Stimulated activated CD4-positive, alpha-beta T cell treated with anti-CD3 and anti-CD28 coated beads, Interleukin-15, amount 100 ng/mL, for 1 hour (primary cell): ENCODE measurements at regions not wholly inside any gene's neighbourhood (a gene's known extent, or its start where the extent isn't known, plus 50 kb on each side); places are given as distances from the start of the nearest gene placed in this dataset.

ENCODE experiments used
- DNase-seq, 2 donors: peaks; one replicate each; pipeline ENCODE4 v3.0.0-alpha.2; 2020; ENCODE audit warnings: low read depth in 1 of 2, low spot score in 1 of 2

DNA sequence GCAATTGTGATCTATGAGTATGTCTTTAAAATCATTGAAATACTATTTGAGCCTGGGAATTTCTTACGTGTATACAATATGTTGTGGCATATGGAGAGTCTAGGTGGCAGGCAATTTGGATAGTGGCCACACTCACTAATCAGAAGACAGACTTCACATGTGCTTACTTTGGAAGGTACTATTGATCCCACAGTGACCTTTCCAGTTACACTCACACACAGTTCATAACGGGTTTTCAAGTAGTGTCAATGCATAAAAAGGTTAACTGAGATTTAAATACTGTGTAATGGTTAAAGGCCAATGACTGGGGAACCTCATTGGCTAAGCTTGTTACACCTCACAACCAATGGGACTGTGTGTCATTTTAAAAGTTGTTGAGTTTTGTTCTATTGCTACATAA lies 783.2 kb downstream of the RPA4 start:
- no peak for DNase-seq

DNA sequence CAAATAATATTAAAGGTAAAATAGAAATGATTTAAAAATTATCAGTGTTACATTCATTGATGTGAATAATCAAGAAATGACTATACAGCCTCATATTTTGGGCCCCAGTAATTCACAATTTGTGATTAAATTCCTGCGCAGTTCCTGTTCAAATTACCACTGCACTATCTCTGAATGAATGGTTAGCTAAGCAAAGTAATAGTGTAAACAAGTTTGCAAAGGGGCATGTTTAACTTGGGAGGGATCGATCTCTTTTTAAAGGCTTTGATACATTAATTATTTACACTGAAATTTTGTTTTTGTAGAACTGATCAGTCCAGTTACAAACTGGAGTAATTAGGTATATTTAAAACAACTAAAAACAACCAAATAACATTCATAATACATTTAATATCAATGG lies 784.4 kb downstream of the RPA4 start:
- DNase-seq = no peak

DNA sequence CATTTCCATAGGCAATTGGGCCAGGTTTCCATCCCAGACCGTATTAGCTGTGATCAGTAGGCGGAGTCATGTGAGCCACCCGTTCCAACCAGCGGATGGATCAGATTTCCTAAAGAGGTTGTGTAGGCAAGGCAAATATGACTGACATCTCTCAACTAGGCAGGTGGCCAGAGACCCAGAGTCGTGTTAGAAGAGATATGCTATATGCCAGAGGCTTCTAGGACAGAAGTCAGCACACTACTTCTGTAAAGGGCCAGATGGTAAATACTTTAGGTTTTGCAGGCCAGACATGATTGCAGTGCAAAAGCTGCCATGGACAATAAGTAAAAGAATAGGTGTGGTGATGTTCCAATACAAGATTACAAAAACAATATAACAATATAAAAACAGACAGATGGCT lies 788.4 kb downstream of the RPA4 start:
- DNase-seq = no peak

DNA sequence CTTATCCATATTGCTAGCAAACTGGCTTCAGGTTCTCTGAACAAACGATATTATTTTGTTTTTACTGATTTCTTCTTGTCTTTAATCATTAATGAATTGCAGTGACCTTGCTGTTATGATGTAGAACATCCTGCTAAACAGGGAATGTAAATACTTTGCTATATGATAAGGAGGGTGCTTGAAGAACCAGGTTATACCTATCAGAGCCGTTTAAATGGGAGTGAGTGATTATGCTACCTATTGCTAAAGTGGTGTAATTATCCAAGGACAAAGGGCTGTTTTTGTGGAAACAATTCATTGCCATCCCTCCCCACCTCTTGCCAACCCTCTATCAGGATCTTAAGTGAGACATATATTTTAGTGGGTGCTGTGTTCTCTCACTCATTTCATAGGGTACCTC lies 788.9 kb downstream of the RPA4 start:
- no peak for DNase-seq

DNA sequence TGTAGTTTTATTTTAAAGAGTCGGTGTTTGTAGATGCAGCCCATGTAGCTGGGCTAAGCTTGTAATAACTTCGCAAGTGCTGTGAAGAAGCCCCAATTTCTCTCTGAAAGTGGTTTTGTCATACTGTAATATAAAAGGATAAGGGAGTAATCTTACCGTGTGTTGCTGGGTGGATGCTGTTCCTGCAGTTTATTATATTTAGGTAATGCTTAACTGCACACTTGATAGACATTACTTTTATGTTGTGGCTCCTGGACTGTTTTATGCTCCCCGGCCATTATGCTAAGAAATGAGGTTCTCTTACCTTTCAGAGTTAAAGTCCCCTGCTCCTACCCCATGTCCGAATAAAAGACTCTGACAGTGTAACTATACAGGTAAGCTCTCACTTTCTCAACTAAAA lies 789.4 kb downstream of the RPA4 start:
- no peak for DNase-seq

DNA sequence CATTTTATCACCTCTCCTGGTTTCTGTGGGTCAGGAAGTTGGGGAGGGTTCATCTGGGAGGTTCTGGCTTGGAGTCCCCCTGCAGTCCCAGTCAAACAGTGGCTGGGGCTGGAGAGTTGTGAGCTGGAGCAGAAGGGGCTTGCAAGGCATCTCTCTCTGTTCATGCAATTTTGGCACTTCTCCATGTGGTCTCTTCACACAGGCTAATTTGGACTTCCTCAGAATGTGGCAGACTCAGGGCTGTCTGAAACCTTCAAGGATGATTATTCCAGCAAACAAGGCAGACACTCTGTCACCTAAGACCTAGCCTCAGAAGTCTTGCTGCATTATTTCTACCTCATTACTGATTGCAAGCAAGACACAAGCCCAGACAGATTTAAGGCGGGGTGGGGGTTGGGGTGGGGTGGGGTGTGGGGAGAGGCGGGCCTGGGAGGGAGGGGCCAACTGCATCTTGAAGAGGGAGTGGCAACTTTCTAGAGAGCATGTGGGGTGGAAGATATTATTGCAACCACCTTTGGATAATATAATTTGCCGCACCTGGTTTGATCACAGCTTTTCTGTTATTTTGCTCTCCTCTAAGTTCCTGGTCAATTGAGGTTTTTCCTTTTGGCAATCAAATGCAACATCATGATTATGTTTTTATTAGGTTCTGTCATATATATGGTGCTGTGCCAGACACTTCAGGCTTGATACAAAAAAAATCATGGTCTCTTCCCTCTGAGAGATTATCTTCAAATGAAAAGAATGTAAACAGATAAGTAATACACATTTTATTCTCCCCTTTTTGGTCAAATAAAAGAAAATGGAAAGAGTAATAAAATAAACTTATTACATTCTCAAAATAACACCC lies 799.5 kb downstream of the RPA4 start:
- DNase-seq = no peak

DNA sequence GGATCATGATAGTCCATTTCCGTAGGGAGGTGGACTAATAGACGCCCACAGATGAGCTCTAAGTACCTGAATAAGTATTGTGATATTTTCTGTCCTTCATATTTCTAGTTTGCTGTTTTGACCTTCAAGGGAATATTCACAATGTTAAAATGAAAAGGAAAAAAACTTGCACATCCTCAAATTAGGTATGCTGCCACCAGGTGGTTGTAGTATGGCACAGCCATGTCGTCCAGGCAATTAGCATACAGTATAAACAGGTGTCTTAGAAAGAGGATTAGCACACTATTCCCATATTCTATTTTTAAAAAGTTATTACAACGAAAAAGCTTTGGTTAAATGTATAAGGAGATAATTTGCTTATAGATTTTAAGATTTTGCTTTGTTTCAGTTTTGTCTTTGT lies 802.0 kb downstream of the RPA4 start:
- DNase-seq = no peak

DNA sequence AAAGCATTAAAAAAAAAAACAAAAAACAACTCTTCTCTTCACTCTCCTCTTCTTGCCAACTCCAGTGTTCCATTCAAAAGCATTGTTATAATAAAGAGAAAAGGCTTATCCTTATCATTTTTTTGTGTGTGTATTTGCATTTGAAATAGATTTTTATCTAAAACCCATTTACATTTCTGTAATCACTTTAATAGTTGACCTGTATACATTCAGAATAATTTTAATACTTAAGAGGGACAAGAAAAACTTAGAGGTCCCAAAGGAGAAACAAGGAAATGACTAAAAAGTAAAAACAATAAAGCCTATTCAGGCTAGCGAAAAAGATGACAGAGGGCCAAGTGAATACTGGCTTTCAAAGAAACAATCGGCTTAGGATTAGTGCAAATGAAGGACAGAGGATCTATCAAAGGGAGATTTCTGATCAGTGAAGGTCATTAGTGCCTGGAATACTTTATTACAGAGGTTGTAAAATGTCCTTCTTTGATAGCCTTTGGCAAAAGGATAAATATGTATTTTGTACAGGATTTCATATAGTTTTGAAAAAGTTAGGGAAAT lies 808.3 kb downstream of the RPA4 start:
- DNase-seq = no peak

DNA sequence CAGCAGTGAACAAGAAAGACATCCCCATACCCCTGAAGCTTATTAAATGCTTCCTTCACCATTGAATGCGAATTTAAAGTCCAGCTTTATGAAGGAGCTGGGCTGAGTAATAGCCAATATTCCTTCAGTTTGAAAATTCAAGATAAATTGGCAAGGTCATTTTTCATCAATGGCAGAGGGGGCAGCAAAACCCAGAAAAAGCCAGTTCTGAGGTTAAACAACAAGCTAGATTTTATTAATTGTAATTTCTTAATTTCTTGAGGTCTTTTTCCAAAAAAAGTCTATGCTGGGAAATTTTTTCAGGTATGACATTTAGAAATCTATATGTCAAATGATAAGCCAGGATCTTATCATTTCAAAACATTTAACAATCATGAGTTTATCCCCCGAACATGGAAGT lies 808.9 kb downstream of the RPA4 start:
- no peak for DNase-seq

DNA sequence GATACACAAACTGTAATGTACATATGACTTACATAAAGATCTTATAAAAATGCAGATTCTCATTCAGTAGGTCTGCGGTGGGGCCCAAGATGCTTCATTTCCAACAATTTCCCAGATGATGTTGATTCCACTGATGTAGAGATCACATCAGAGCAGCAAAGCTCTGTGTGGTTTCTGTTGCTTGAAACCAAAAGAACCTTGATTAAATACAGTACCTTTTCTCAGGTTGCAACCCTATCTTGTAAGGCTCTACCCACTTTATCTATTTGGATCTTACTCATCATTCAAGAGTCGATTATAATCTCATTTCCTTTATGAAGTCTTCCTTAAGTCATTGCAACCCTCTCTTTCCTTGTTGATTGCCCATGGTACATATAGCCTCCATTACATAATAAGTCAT lies 816.8 kb downstream of the RPA4 start:
- DNase-seq = no peak

DNA sequence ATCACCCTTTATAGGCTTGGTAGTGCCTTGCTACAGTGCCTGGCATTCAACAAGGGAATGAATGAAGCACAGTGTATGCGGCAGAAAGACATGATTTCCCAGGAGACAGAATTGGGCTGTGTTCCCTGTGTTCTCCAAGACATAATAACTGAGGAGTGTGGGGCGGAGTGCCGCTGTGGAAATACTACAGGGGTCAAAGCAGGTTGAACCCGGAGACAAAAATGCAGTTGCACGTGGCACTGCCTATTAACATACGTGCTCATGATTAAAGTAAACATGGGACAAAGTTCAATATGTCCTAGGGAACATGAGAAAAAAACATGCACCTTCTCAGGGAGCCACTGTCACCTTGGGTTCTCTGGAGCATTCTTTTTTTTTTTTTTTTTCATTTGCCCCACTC lies 820.8 kb downstream of the RPA4 start:
- no peak for DNase-seq

DNA sequence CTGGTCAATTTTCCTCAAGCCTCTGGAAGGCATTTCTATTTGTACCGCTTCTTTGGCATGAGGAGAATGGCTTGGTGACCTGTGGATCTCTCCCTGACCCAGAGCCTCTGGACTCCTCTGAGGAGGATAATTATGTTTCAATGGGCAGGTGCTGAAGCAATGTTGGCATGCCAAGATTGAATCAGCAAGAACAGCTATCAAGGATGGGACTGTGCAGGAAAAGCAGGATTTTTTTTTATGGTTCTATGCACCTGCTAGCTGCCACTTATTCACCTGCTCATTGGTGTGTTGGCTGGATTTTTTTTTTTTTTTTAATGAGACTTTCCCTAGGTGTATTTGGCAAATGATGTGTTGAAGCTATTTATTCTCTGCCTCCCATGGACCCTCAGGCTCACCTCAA lies 821.2 kb downstream of the RPA4 start:
- DNase-seq = no peak

DNA sequence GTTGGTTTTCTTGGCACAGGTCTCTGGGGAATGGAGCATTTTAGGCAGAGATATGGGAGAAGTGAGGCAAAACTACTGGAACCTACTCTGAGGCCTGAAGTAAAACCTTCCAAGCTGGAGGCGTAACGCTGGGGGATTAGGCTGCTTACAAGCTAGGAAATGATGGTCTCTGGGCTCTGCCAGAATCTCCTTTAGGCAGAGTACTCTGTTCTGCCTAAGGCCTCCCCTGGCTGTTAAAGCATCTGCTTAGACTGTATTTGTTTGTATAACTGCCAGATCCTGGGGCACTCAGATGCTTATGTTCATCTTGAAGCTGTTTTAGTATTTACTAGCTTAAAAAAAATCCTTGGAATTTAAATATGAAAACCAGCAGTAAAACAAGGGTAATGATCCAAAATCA lies 822.2 kb downstream of the RPA4 start:
- no peak for DNase-seq

DNA sequence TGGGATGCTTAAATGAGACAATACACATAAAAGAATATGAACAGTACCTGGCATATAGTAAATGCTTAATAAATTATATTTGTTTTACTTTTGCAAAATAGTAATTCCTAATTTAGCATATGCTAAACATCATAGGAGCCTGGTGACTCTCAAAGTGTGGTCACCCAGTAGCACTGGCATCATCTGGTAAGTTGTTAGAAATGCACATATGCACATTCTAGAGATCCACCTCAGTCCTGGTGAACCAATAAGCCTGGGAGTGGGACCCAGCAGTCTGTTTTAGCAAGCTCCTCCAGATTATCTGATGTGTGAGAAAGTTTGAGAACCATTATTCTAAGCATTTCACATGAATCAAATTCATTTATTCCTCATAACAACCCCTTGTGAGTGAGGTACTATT lies 830.4 kb downstream of the RPA4 start:
- DNase-seq = no peak

DNA sequence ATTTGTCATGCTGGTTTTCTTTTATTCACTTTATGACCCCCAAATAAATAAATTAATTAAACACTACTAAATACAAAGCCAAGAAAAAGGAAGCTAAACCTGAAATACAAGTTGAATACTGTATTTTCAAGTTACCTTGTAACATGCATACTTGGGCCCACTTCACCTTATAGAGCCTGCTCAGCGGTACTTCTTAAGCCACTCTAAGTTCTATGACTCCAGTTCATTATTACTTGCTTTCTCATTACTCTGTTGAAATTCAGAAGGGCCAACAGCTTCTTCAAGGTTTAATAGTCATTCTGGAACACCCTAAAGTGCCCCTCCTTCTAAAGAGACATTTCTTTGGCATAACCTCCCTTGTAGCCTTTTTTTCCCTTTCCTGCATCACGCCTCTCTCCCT lies 844.5 kb downstream of the RPA4 start:
- no peak for DNase-seq

DNA sequence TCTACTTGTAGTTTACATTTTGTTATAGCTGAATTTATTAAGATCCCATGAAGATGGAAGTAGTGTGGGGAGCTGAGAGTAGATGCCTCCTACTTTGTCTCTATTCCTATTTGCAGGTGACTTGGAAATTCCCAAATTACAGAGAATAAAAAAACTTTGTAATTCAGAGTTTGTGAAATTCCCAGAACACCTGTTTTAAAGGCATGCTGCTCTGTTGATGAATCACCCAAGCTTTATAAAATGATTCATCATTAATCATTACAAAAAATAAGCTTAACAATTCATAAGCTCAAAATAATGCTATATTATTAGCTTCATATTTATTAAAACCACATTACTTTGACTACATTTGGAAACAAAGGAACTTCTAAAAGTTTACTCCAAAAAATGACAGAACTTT lies 856.3 kb downstream of the RPA4 start:
- DNase-seq = no peak

DNA sequence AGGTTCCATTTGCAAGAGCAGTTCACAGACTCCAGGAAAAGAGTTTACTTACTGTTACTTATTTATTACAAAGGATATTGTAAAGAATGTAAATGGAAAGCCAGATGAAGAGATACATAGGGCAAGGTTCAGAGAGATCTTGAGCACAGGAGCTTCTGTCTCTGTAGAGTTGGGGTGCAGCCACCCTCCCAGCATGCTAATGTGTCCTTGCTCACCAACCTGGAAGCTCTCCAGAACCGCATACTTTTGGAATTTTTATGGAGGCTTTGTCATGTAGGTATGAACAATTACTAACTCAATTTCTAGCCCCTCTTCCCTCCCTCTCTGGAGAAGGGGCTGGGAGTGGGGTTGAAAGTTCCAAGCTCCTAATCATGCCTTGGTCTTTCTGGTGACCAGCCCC lies 857.2 kb downstream of the RPA4 start:
- no peak for DNase-seq

DNA sequence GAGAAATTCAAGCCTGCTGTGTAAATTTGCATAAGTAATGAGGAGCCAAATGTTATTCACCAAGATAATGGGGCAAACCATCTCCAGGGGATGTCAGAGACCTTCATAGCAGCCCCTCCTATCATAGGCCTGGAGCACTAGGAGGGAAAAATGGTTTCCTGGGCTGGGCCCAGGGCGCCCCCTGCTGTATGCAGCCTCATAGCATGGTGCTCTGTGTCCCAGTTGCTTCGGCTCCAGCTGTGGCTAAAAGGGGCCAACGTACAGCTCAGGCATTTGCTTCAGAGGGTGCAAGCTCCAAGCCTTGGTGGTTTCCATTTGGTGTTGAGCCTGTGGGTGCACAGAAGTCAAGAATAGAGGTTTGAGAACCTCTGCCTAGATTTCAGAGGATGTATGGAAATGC lies 859.3 kb downstream of the RPA4 start:
- peak in 1 of 2 donors; percentile 0 for DNase-seq

DNA sequence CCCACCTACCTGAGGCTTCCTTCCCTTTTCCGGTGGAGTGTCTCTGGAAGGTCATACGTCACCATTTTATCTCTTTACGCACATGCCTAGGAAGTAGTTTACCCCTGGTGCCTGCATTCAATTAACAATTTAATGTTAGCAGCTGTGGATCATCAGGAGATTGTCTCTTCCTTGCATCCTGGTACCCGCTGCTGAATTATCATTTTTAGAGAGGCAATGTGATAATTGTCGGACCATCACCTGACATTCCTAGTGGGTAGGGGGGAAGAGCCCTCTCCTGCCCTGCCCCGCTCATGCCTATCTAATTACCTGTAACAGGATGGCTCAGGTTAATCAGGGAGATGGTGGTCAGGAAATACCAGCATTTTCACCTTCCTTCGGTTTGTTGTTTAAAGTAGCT lies 863.6 kb downstream of the RPA4 start:
- DNase-seq = no peak

DNA sequence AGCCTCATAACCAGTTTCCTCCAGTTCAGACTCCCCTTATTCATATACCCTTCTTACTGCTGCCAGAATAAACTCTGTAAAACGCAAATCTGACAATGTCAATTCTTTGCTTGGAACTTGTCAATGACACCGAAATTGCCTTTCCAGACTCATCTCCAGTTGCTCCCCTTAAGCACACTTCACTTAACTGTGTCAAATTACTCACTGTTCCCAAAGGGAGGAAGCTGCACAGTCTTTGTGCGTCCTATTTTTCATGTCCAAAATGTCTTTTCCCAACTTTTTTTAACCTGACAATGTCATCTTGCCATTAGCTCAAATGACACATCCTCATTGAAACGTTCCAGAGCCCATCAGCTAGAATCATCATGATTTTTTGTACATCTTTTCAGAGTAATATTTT lies 867.3 kb downstream of the RPA4 start:
- no peak for DNase-seq

DNA sequence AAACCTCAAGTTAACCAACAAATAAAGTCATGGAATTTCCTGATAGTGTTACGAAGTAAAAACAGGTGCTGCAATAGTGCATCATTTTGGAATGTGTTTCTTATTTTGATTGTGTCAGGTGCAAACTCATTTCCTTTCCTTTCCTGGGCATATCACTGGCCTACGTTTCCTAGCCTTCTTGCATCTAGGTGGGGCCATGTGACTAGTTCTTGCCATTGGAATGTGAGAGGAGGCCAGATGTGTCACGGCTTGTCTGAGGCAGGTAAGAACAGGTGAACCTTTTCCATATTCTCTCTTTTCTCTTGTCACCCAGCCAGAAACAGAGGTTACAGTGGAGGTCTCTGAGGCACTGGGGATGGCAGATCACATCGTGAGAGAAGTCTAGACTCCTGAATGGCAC lies 868.0 kb downstream of the RPA4 start:
- no peak for DNase-seq

DNA sequence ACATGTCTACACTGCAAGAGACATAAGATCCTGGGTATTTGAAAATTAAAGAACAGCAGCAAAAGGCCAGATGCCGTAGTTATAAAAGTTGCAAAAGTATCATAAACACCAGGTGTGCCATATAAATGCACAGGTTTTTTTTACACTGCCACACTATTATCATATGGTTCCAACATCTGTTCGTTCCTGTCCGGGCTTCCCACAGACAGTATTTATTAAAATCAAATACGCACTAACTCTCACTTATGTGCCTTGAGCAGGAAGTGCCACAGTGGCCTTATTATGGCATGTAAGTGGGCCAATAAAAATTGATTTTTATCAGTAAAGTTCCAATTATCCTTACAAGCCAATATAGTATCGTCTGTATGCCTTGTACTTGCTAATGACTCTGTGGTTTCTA lies 873.2 kb downstream of the RPA4 start:
- DNase-seq = no peak

DNA sequence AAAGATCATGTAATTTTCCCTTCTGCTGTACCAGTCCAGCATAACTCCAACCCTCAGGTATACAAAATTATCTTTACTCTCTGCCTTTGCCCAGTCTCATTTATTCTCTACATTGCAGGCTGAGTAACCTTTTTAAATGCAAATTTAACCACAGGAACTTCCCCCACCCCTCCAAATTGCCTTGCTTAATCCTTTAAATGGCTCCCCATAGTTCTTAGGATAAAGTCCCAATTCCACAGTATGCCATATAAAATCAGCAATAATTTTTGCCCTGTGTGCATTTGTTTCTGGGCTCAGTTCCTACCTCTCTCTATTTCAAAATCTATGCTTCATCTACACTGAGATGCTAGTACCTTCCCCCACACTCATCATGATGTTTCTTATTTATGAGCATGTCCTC lies 879.7 kb downstream of the RPA4 start:
- DNase-seq = no peak
